Chondrocyte (in vitro differentiated cells): ENCODE measurements at regions not wholly inside any gene's neighbourhood (a gene's known extent, or its start where the extent isn't known, plus 50 kb on each side); places are given as distances from the start of the nearest gene placed in this dataset.
A peak's percentile ranks its signal among the peaks of the same experiment; 100 is the strongest.

Experiments
- DNase-seq: peaks from one replicate; pipeline ENCODE4 v3.0.0; 2021; ENCODE audit warnings: mixed read lengths, low spot score
- H3K27ac Mint-ChIP-seq: one replicate; pipeline ENCODE4 v1.8.0; 2021; ENCODE audit warnings: mild to moderate bottlenecking, moderate library complexity, mixed read lengths; ENCODE audit not compliant: unreplicated experiment
- H3K27me3 Mint-ChIP-seq: 2 replicates; pipeline ENCODE4 v1.8.0; 2021; ENCODE audit warnings: low read depth, mixed read lengths
- H3K36me3 Mint-ChIP-seq: 2 replicates; pipeline ENCODE4 v1.8.0; 2021; ENCODE audit warnings: low read depth, mixed read lengths
- H3K4me1 Mint-ChIP-seq: 2 replicates; pipeline ENCODE4 v1.8.0; 2021; ENCODE audit warnings: low read depth, mild to moderate bottlenecking, mixed read lengths
- H3K4me3 Mint-ChIP-seq: one replicate; pipeline ENCODE4 v1.8.0; 2021; ENCODE audit warnings: mild to moderate bottlenecking, moderate library complexity, mixed read lengths; ENCODE audit not compliant: unreplicated experiment
- H3K9me3 Mint-ChIP-seq: 2 replicates; pipeline ENCODE4 v1.8.0; 2021; ENCODE audit warnings: low read depth, mixed read lengths
- TF ChIP-seq, protein P1 (sequence below): fragments of 200-600 bp; sonication (generic); IDR thresholded peaks from 2 replicates; pipeline ENCODE4 v1.5.0; 2021; ENCODE audit warnings: antibody characterized with exemption, mild to moderate bottlenecking, moderate library complexity

- H3K9me3 Mint-ChIP-seq: no peaks in the 10 kb centered on the region
- H3K4me1 Mint-ChIP-seq: peaks cover 57% of the 10 kb centered on the region
- TF ChIP-seq, protein P1, sequence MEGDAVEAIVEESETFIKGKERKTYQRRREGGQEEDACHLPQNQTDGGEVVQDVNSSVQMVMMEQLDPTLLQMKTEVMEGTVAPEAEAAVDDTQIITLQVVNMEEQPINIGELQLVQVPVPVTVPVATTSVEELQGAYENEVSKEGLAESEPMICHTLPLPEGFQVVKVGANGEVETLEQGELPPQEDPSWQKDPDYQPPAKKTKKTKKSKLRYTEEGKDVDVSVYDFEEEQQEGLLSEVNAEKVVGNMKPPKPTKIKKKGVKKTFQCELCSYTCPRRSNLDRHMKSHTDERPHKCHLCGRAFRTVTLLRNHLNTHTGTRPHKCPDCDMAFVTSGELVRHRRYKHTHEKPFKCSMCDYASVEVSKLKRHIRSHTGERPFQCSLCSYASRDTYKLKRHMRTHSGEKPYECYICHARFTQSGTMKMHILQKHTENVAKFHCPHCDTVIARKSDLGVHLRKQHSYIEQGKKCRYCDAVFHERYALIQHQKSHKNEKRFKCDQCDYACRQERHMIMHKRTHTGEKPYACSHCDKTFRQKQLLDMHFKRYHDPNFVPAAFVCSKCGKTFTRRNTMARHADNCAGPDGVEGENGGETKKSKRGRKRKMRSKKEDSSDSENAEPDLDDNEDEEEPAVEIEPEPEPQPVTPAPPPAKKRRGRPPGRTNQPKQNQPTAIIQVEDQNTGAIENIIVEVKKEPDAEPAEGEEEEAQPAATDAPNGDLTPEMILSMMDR: no peak
- DNase-seq: no peak
- peak overlapping the region; percentile 98 for H3K27ac Mint-ChIP-seq
- no peaks in the 10 kb centered on the region for H3K36me3 Mint-ChIP-seq
- peak overlapping the region; percentile 97 for H3K4me3 Mint-ChIP-seq
- H3K27me3 Mint-ChIP-seq: no peaks in the 10 kb centered on the region
These were observed 220.9 kb upstream of the MKLN1 start for GRCh38 chr7:131106681-131107336.

GRCh38 chr7:131107337-131108211, 220.1 kb upstream of the MKLN1 start:
- no peaks in the 10 kb centered on the region for H3K27me3 Mint-ChIP-seq
- peak overlapping the region; percentile 98 for H3K27ac Mint-ChIP-seq
- H3K4me3 Mint-ChIP-seq: peak overlapping the region; percentile 97
- peaks cover 57% of the 10 kb centered on the region for H3K4me1 Mint-ChIP-seq
- H3K9me3 Mint-ChIP-seq: no peaks in the 10 kb centered on the region
- no peak for DNase-seq
- H3K36me3 Mint-ChIP-seq: no peaks in the 10 kb centered on the region
- TF ChIP-seq, protein P1: no peak

- peak overlapping the region; percentile 97 for H3K4me3 Mint-ChIP-seq
- H3K9me3 Mint-ChIP-seq: no peaks in the 10 kb centered on the region
- no peaks in the 10 kb centered on the region for H3K36me3 Mint-ChIP-seq
- H3K27ac Mint-ChIP-seq: peak overlapping the region; percentile 98
- no peak for DNase-seq
- H3K27me3 Mint-ChIP-seq: peaks cover 4% of the 10 kb centered on the region
- TF ChIP-seq, protein P1: no peak
- peaks cover 55% of the 10 kb centered on the region for H3K4me1 Mint-ChIP-seq
These were observed 219.3 kb upstream of the MKLN1 start for GRCh38 chr7:131108212-131108940.

DNA sequence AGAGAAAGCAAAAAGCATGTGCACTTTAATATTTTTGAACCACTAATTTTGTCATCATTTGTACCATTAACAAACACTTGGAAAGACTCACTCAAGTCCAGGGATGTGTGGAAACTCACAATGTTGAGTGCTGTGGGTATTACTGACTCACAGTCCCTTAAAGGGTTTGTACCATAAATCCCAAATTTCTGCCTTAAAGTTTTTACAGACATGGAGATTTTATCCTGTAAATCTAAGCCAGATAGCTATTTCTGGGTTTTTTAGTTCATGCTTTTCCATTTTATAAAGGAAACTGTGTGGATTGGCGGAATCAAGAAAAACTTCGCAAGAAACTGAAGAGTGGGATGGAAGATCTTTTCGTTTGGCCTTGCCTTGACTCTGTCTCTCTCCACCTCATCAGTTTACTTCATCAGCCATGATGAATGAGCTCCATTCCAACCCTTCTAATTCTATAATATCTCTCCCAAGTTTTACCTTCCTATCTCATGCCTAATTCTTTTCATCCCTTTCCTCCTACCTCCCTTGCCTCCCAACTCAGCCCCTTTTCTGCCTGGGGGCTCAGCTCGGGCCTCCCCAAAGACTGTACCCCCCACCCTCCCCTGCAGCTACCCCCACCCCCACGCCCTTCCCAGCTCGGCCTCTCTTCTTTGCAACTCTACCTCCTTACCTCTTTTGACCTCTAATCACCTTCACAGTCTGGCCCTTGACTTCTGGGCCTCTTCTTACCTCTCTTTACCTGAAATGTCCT, 218.5 kb upstream of the MKLN1 start:
- DNase-seq: no peak
- Mint-ChIP-seq H3K9me3 (no peaks in the 10 kb centered on the region), H3K36me3 (no peaks in the 10 kb centered on the region), H3K4me3 (peak overlapping the region; percentile 97), H3K27ac (peak overlapping the region; percentile 98), H3K4me1 (peaks cover 47% of the 10 kb centered on the region), H3K27me3 (peaks cover 4% of the 10 kb centered on the region)
- TF ChIP-seq, protein P1: no peak
